Spleen (tissue), 11 donors: ENCODE measurements at regions not wholly inside any gene's neighbourhood (a gene's known extent, or its start where the extent isn't known, plus 50 kb on each side); places are given as distances from the start of the nearest gene placed in this dataset.

Source experiments
- DNase-seq: peaks from one replicate; pipeline ENCODE4 v3.0.0-alpha.2; 2020
- H3K27ac ChIP-seq, 8 donors: fragments of 200-600 bp; sonication (generic) in 7 of 8; 1 replicate in 4 of 8; 2 replicates in 4 of 8; pipeline versions ENCODE4 v1.5.0 to v1.8.0; 2016 to 2021; ENCODE audit warnings: inconsistent platforms in 4 of 8, mild to moderate bottlenecking in 4 of 8, moderate library complexity in 1 of 8
- H3K27me3 ChIP-seq, 7 donors: fragments of 200-600 bp; sonication (generic) in 6 of 7; replicated peaks in 1 of 7; 1 replicate in 4 of 7; 2 replicates in 3 of 7; pipeline versions ENCODE4 v1.5.0 to v1.8.0; 2016 to 2021; ENCODE audit warnings: inconsistent platforms in 3 of 7, mild to moderate bottlenecking in 1 of 7
- H3K36me3 ChIP-seq, 6 donors: fragments of 200-600 bp; sonication (generic) in 5 of 6; 1 replicate in 4 of 6; 2 replicates in 2 of 6; pipeline versions ENCODE4 v1.5.0 to v1.8.0; 2016 to 2021; ENCODE audit warnings: inconsistent platforms in 2 of 6
- H3K4me1 ChIP-seq, 6 donors: fragments of 200-600 bp; sonication (generic) in 5 of 6; 1 replicate in 3 of 6; 2 replicates in 3 of 6; pipeline versions ENCODE4 v1.5.0 to v1.8.0; 2016 to 2021; ENCODE audit warnings: inconsistent platforms in 3 of 6
- H3K4me3 ChIP-seq, 8 donors: fragments of 200-600 bp; sonication (generic) in 7 of 8; 1 replicate in 4 of 8; 2 replicates in 4 of 8; pipeline versions ENCODE4 v1.5.0 to v1.8.0; 2016 to 2021; ENCODE audit warnings: inconsistent platforms in 4 of 8, mild to moderate bottlenecking in 4 of 8, moderate library complexity in 2 of 8
- H3K9me3 ChIP-seq, 8 donors: fragments of 200-600 bp; sonication (generic) in 7 of 8; 1 replicate in 4 of 8; 2 replicates in 4 of 8; pipeline versions ENCODE4 v1.5.0 to v1.8.0; 2016 to 2021; ENCODE audit warnings: inconsistent platforms in 4 of 8
- CTCF ChIP-seq, 11 experiments: fragments of 200-600 bp in 7 of 11; fragments of 450-650 bp in 4 of 11; sonication (generic) in 4 of 11; IDR thresholded peaks in 8 of 11; conservative IDR thresholded peaks in 3 of 11; 1 replicate in 7 of 11; 2 replicates in 4 of 11; pipeline versions ENCODE4 v1.4.0 to v1.8.0; 2016 to 2021; ENCODE audit warnings: antibody characterized with exemption in 11 of 11, inconsistent platforms in 4 of 11, mild to moderate bottlenecking in 1 of 11
- POLR2A ChIP-seq, 3 donors: fragments of 450-650 bp; IDR thresholded peaks; one replicate each; pipeline ENCODE4 v1.5.1; 2017; ENCODE audit warnings: antibody characterized with exemption in 3 of 3, mild to moderate bottlenecking in 1 of 3
- POLR2AphosphoS5 ChIP-seq, 3 donors: sonication (generic); formaldehyde crosslinking; IDR thresholded peaks; one replicate each; pipeline ENCODE4 v1.5.1; 2017; ENCODE audit warnings: antibody characterized with exemption in 3 of 3
- WGBS, 5 donors: extraction: QIAGEN DNeasy Blood & Tissue Kit in 3 of 5; methylation state at CpG; one replicate each; pipeline versions ENCODE4 v1.1.5 to v1.1.7; 2013 to 2018; 5-methylcytosine and 5-hydroxymethylcytosine counted together
- intact Hi-C: fragments of 100-400 bp; cut with DNase I; formaldehyde crosslinking; loops from one replicate; pipeline ENCODE4 v1.15.0; 2023; ENCODE audit warnings: low total_unique reads
- donor health status: healthy with polysubstance abuse.
- donor health status: DM: no; HTN: no; CAD: no; lungs with moderate emphysema.
- donor health status: DM: no; HTN: no; CAD: no.
- donor health status: Bipolar disorder and iron deficiency.
- donor health status: healthy.
- donor health status: DM: no; HTN: no; CAD: no.
- donor health status: DM: yes; HTN: yes; CAD: no.

GRCh38 chr9:115525111-115526058 lies 407.4 kb upstream of the TNC start:
- intact Hi-C loops = loop anchor here (10.0 kb wide), 1 partner anchor 841 kb away; the partner anchor contains the start of gene TEX48
- DNase-seq = no peak
- Histone ChIP-seq H3K27me3 (no peaks in the 10 kb centered on the region), H3K27ac (no peak overlapping the region), H3K4me1 (peaks cover 0 to 4% (median 0%) of the 10 kb centered on the region in 6 donors), H3K4me3 (no peak overlapping the region), H3K9me3 (no peaks in the 10 kb centered on the region), H3K36me3 (no peaks in the 10 kb centered on the region)
- TF ChIP-seq CTCF (IDR thresholded peaks at IDR 0.05 in 8 of 11, conservative IDR thresholded peaks at IDR 0.05 in 3 of 11) = no peak
- no peak for TF ChIP-seq POLR2A (IDR thresholded peaks at IDR 0.05)
- TF ChIP-seq POLR2AphosphoS5 (IDR thresholded peaks at IDR 0.05) = no peak
- whole genome bisulfite sequencing, 5 donors = 68 to 85% (median 82%) methylated on average over 7 of the region's 7 CpGs

GRCh38 chr9:115531410-115532125 lies 413.6 kb upstream of the TNC start:
- no peak overlapping the region for H3K4me3 ChIP-seq
- no peaks in the 10 kb centered on the region for H3K4me1 ChIP-seq
- TF ChIP-seq CTCF (IDR thresholded peaks at IDR 0.05 in 8 of 11, conservative IDR thresholded peaks at IDR 0.05 in 3 of 11) (no peak), POLR2A (IDR thresholded peaks at IDR 0.05) (no peak), POLR2AphosphoS5 (IDR thresholded peaks at IDR 0.05) (no peak)
- H3K27ac ChIP-seq = no peak overlapping the region
- peaks cover 0 to 3% (median 0%) of the 10 kb centered on the region in 7 donors for H3K27me3 ChIP-seq
- DNase-seq = no peak
- 43 to 66% (median 60%) methylated on average over 1 of the region's 1 CpG for WGBS, 5 donors
- intact Hi-C loops = no loop called here
- no peaks in the 10 kb centered on the region for H3K36me3 ChIP-seq
- H3K9me3 ChIP-seq = no peaks in the 10 kb centered on the region

DNA sequence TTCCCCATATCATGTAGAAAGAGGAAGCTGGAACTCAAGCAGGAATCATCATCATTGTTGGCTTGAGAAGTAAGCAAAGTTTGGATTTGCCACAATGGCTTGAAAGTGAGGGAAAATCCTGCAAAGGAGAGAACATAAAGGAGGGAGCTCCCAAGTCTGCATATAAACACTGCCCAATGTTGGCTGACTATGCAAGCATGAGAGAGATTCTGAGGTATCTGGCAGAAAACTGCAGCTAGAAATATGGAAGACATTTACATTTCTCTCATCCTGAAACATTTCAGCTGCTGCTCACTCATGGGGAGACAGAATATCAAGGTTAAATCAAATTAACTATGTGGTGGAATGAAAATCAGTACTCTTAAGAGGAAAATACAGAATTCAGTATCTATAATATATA lies 415.6 kb upstream of the TNC start:
- no peak overlapping the region for H3K4me3 ChIP-seq
- no peaks in the 10 kb centered on the region for H3K9me3 ChIP-seq
- peaks cover 0 to 3% (median 0%) of the 10 kb centered on the region in 7 donors for H3K27me3 ChIP-seq
- H3K4me1 ChIP-seq = no peaks in the 10 kb centered on the region
- H3K36me3 ChIP-seq = no peaks in the 10 kb centered on the region
- DNase-seq = no peak
- TF ChIP-seq POLR2A (IDR thresholded peaks at IDR 0.05) = no peak
- no peak for TF ChIP-seq CTCF (IDR thresholded peaks at IDR 0.05 in 8 of 11, conservative IDR thresholded peaks at IDR 0.05 in 3 of 11)
- no peak for TF ChIP-seq POLR2AphosphoS5 (IDR thresholded peaks at IDR 0.05)
- intact Hi-C loops = no loop called here
- H3K27ac ChIP-seq = no peak overlapping the region

- no peak for TF ChIP-seq CTCF (IDR thresholded peaks at IDR 0.05 in 8 of 11, conservative IDR thresholded peaks at IDR 0.05 in 3 of 11)
- no peak for TF ChIP-seq POLR2A (IDR thresholded peaks at IDR 0.05)
- no peak for TF ChIP-seq POLR2AphosphoS5 (IDR thresholded peaks at IDR 0.05)
- no peak overlapping the region for H3K4me3 ChIP-seq
- H3K9me3 ChIP-seq = no peaks in the 10 kb centered on the region
- no peaks in the 10 kb centered on the region for H3K27me3 ChIP-seq
- no peaks in the 10 kb centered on the region for H3K4me1 ChIP-seq
- intact Hi-C loops = no loop called here
- whole genome bisulfite sequencing, 5 donors = 56 to 68% (median 57%) methylated on average over 2 of the region's 2 CpGs
- DNase-seq = no peak
- no peak overlapping the region for H3K27ac ChIP-seq
- no peaks in the 10 kb centered on the region for H3K36me3 ChIP-seq
Observed at GRCh38 chr9:115540091-115540490, 422.1 kb upstream of the TNC start.
